GM21526 (cell line): ENCODE measurements at regions not wholly inside any gene's neighbourhood (a gene's known extent, or its start where the extent isn't known, plus 50 kb on each side); places are given as distances from the start of the nearest gene placed in this dataset.
"Not testable (repeated sequence)": the region's sequence is repeated elsewhere in the genome, so short reads cannot be mapped to it uniquely, and the experiment has no call there.

ENCODE experiments used
- ATAC-seq: cut with Tn5 transposase; IDR thresholded peaks from one replicate; pipeline ENCODE4 v1.9.1; 2021; ENCODE audit warnings: moderate library complexity; ENCODE audit not compliant: unreplicated experiment, low FRiP score

GRCh38 chr9:84054341-84055010, 73.9 kb downstream of the RMI1 start:
- ATAC-seq = no peak

GRCh38 chr9:84057662-84058061, 77.1 kb downstream of the RMI1 start:
- ATAC-seq = no peak

GRCh38 chr9:84059936-84060335, 79.3 kb downstream of the RMI1 start:
- no peak for ATAC-seq

- ATAC-seq = no peak
These were observed 81.1 kb downstream of the RMI1 start for GRCh38 chr9:84061613-84062193.

GRCh38 chr9:84062538-84062937, 81.9 kb downstream of the RMI1 start:
- no peak for ATAC-seq

- ATAC-seq = no peak
These were observed 87.2 kb downstream of the RMI1 start for GRCh38 chr9:84067821-84068220.

- ATAC-seq = no peak
These were observed 88.3 kb downstream of the RMI1 start for GRCh38 chr9:84068872-84069271.

GRCh38 chr9:84070590-84070989, 90.0 kb downstream of the RMI1 start:
- no peak for ATAC-seq

- ATAC-seq = no peak
These were observed 92.1 kb downstream of the RMI1 start for GRCh38 chr9:84072621-84073180.

GRCh38 chr9:84075004-84075403, 94.4 kb downstream of the RMI1 start:
- no peak for ATAC-seq

GRCh38 chr9:84076384-84076783, 95.8 kb downstream of the RMI1 start:
- no peak for ATAC-seq

- not testable (repeated sequence) for ATAC-seq
These were observed 97.2 kb downstream of the RMI1 start for GRCh38 chr9:84077816-84078215.

GRCh38 chr9:84079994-84080393, 99.4 kb downstream of the RMI1 start:
- no peak for ATAC-seq

- no peak for ATAC-seq
These were observed 121.5 kb downstream of the RMI1 start for GRCh38 chr9:84101964-84102632.

- ATAC-seq = no peak
These were observed 123.2 kb downstream of the RMI1 start for GRCh38 chr9:84103651-84104377.

GRCh38 chr9:84107081-84107480, 126.5 kb downstream of the RMI1 start:
- no peak for ATAC-seq

GRCh38 chr9:84107995-84108394, 127.4 kb downstream of the RMI1 start:
- ATAC-seq = no peak

GRCh38 chr9:84111726-84112125, 131.1 kb downstream of the RMI1 start:
- ATAC-seq = no peak

GRCh38 chr9:84121991-84122523, 141.5 kb downstream of the RMI1 start:
- ATAC-seq = no peak

- ATAC-seq = no peak
These were observed 142.0 kb downstream of the RMI1 start for GRCh38 chr9:84122572-84122971.
